Heart left ventricle (tissue), 13 donors: ENCODE measurements at regions not wholly inside any gene's neighbourhood (a gene's known extent, or its start where the extent isn't known, plus 50 kb on each side); places are given as distances from the start of the nearest gene placed in this dataset.

ENCODE experiments used
- CTCF ChIP-seq, 12 donors: fragments of 200-600 bp; sonication (generic) in 4 of 12; IDR thresholded peaks; one replicate each; pipeline versions ENCODE4 v1.5.0 to v1.8.0; 2018 to 2022; ENCODE audit warnings: antibody characterized with exemption in 12 of 12, mild to moderate bottlenecking in 5 of 12
- POLR2A ChIP-seq, 2 donors: fragments of 450-650 bp; IDR thresholded peaks; one replicate each; pipeline ENCODE4 v1.6.1; 2017; ENCODE audit warnings: antibody characterized with exemption in 2 of 2, mild to moderate bottlenecking in 2 of 2, moderate library complexity in 2 of 2
- donor health status: ischemic (EF 13 %, LVEDD 7.1; RV severe dilation, severe dysfunction).
- donor health status: DM: no; HTN: yes; CAD: no.
- donor health status: DM: no; HTN: no; CAD: no.
- donor health status: ischemic (EF 25% LVEDD 6.9; RV normal size, moderate dysfunction).
- donor health status: ischemic (EF 25% LVEDD 5.7; RV mildly dilated, moderate dysfunction).
- donor health status: ischemic (EF 35%, LVEDD 5.7; RV mildly dilated, moderate dysfunction).
- donor health status: nonischemic (EF 11% LVEDD 7.7; RV severe dilation, severe dysfunction).
- donor health status: DM: yes; HTN: yes; CAD: no.
- donor health status: PGD.
- donor health status: ischemic (EF 29% LVEDD 5.4; RV normal size, mild dysfunction).
- donor health status: nonischemic (EF 23%, LVEDD 6.1; RV moderate dilation, normal function).

GRCh38 chr2:67237288-67237687 lies 159.8 kb upstream of the ETAA1 start:
- TF ChIP-seq CTCF (IDR thresholded peaks at IDR 0.05) (no peak), POLR2A (IDR thresholded peaks at IDR 0.05) (no peak)
